Uterus (tissue), 2 donors: ENCODE measurements at regions not wholly inside any gene's neighbourhood (a gene's known extent, or its start where the extent isn't known, plus 50 kb on each side); places are given as distances from the start of the nearest gene placed in this dataset.

ENCODE experiments used
- POLR2A ChIP-seq, 2 donors: fragments of 450-650 bp; IDR thresholded peaks; one replicate each; pipeline ENCODE4 v1.6.1; 2016; ENCODE audit warnings: antibody characterized with exemption in 2 of 2, mild to moderate bottlenecking in 1 of 2, moderate library complexity in 1 of 2
- TF ChIP-seq, protein P1 (sequence below), 4 experiments: fragments of 200-600 bp in 2 of 4; fragments of 450-650 bp in 2 of 4; sonication (generic) in 2 of 4; IDR thresholded peaks; one replicate each; pipeline ENCODE4 v1.5.1; 2016 to 2019; ENCODE audit warnings: antibody characterized with exemption in 4 of 4, mild to moderate bottlenecking in 2 of 4, moderate library complexity in 1 of 4

- TF ChIP-seq, protein P1, sequence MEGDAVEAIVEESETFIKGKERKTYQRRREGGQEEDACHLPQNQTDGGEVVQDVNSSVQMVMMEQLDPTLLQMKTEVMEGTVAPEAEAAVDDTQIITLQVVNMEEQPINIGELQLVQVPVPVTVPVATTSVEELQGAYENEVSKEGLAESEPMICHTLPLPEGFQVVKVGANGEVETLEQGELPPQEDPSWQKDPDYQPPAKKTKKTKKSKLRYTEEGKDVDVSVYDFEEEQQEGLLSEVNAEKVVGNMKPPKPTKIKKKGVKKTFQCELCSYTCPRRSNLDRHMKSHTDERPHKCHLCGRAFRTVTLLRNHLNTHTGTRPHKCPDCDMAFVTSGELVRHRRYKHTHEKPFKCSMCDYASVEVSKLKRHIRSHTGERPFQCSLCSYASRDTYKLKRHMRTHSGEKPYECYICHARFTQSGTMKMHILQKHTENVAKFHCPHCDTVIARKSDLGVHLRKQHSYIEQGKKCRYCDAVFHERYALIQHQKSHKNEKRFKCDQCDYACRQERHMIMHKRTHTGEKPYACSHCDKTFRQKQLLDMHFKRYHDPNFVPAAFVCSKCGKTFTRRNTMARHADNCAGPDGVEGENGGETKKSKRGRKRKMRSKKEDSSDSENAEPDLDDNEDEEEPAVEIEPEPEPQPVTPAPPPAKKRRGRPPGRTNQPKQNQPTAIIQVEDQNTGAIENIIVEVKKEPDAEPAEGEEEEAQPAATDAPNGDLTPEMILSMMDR (IDR thresholded peaks at IDR 0.05): no peak
- TF ChIP-seq POLR2A (IDR thresholded peaks at IDR 0.05): no peak
Observed at GRCh38 chr18:78798402-78799175, 181.0 kb upstream of the SALL3 start.
